ENCODE measurements at regions not wholly inside any gene's neighbourhood (a gene's known extent, or its start where the extent isn't known, plus 50 kb on each side); places are given as distances from the start of the nearest gene placed in this dataset.
"Not testable (repeated sequence)": the region's sequence is repeated elsewhere in the genome, so short reads cannot be mapped to it uniquely, and the experiment has no call there.

DNA sequence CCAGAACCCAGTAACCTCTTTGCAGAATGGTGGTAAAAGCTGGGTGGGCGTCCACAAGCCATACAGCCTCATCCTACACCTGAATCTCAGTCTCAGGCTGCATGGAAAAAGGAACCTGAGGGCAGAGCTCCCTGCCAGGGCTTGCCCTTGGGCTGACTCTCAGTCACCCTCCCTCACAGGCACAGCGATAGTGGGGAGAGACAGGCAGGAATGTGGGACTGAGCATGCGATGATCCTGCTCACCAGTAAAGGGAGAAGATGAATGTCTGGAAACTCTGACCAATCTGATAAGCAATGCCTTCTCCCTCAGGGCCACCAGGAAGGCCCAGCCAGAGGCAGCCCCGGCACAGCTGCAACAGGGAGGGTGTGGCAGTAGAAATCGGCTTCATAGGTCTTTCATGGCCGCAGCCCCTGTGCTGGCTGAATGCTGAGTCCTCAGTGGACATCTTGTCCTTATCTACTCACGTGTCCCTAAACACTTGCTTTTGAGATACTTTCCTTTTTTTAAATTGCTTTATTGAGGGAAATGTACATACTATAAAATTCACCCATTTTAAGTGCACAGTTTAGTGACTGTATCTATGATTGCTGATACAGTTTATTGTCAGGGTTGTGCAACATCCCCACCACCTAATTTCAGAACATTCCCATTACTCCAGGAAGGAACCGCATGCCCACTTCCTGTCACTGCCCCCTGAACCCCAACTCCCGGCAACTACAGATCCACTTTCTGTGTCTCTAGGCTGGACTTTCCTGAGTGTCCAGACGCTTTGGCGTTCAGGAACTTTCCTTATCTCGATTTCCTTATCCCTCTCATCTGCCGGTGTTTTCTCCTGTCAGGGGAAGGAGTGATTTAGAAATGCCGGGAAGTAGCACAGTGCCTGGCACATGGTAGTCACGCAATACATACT lies 258.1 kb downstream of the PCNX1 start:
- no peak for DNase-seq (ENCODE audit: low read depth)

DNA sequence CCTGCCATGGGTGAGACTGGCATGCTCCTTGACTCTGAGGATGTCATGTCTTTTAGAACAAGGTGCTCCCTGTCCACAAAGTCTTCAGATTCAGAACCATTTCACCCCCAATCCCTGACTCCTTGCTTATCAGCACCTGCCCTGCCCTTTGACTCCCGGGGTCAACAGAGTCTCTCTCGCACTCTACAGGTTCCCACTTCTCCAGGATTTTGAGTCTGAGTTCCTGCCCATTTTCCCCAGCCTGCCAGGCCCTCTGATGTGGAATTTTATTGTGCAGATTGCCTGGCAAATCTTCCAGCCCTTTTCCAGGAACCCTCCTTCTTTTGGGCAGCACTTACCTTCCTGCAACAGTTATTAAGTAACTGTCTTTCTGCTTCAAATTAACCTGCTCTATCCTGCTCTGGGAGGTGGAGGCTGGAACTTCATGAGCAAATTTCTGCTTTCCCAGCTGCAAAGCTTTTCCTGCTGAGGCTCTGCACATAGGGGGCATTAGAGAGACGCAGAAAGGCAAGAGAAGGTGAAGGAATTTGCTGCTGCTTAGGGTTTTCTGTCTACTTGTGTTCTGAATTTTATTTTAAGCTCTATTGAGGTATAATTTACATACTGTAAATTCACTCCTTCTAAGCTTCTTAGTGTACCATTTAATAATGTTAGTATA lies 259.1 kb downstream of the PCNX1 start:
- no peak for DNase-seq (ENCODE audit: low read depth)

DNA sequence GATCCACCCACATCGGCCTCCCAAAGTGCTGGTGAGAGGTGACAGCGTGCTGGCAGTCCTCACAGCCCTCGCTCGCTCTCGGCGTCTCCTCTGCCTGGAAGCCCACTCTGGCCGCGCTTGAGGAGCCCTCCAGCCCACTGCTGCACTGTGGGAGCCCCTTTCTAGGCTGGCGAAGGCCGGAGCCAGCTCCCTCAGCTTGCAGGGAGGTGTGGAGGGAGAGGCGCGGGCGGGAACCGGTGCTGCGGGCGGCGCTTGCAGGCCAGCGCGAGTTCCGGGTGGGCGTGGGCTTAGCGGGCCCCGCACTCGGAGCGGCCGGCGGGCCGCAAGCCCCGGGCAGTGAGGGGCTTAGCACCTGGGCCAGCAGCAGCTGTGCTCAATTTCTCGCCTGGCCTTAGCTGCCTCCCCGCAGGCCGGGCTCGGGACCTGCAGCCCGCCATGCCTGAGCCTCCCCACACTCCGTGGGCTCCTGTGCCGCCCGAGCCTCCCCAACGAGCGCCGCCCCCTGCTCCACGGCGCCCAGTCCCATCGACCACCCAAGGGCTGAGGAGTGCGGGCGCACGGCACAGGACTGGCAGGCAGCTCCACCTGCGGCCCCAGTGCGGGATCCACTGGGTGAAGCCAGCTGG lies 260.2 kb downstream of the PCNX1 start:
- not testable (repeated sequence) for DNase-seq (ENCODE audit: low read depth)

DNA sequence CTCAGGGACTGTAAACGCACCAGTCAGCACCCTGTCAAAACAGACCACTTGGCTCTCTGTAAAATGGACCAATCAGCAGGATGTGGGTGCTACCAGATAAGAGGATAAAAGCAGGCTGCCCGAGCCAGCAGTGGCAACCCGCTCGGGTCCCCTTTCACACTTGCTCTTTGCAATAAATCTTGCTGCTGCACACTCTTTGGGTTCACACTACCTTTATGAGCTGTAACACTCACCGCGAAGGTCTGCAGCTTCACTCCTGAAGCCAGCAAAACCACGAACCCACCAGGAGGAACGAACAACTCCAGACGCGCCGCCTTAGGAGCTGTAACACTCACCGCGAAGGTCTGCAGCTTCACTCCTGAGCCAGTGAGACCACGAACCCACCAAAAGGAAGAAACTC lies 260.9 kb downstream of the PCNX1 start:
- DNase-seq (ENCODE audit: low read depth), result not testable (repeated sequence)

DNA sequence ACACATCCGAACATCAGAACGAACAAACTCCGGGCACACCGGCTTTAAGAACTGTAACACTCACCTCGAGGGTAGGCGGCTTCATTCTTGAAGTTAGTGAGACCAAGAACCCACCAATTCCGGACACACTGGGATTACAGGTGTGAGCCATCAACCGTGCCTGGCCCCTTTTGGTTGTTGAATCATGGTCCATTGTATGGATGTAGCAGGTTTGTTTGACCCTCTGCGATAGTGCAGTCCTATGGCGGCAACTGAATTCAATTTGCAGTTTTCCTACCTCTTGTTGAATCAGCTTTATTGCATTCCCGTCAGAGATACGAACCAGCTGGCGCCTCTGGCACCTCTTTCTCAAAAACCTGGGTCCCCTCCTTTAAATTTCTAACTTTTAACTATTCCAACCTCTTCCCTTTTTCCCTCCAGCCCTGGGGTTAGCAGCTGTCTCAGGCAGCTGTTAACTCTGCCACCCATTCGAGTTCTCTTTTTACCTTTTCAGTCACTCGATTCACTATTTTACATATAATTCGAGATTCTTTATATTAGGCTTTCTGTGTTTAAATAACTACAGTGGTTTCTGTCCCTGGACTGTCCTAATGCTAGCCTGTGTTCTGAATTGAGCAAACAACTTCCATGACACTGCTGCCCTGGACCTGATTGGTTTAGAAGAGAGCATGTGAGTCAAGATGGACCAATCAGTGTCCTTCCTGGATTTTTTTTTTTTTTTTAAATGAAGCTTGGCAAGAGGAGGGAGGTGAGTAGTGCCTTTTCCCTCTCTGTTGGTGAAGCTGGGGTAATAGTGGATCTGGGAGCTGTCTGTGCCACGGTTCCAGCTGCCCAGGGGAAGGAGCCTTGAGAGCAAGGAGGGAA lies 261.5 kb downstream of the PCNX1 start:
- no peak for DNase-seq (ENCODE audit: low read depth)

DNA sequence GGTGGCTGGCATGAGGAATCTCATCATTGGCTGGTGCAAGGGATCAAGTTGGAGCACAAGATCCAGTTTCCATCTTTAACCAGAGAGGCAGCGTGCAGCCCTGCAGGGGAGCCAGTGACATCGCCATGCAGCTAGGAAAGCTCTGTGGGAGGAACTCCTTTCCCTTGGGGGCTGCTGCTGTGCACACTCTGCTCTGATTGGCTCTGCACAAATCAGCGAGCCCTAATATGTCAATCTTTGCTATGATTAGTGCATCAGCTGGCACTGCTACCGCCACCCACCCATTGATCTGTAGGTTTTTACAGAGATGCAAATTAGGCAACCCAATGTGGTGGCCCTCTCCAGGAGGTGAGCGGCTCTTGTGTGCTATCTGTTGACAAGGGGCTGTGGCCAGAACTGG lies 262.6 kb downstream of the PCNX1 start:
- no peak for DNase-seq (ENCODE audit: low read depth)

DNA sequence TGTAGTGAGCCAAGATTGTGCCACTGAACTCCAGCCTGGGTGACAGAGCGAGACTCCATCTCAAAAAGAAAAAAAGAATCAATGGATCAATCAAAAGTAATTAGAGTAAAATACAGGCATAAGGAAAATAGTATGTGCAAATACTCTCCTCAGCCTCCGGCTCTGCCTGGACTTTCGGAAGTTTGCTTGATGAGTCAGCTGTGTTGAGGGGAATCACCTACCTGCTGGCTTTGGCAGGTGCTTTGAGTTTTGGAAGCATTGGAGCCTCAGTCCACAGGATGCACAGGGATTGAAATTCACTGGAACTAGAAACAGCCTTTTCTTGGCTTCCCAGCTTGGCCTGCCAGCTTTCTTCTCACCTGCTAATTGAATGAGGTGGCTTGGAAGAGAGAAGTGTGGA lies 268.2 kb downstream of the PCNX1 start:
- DNase-seq (ENCODE audit: low read depth), result no peak

DNA sequence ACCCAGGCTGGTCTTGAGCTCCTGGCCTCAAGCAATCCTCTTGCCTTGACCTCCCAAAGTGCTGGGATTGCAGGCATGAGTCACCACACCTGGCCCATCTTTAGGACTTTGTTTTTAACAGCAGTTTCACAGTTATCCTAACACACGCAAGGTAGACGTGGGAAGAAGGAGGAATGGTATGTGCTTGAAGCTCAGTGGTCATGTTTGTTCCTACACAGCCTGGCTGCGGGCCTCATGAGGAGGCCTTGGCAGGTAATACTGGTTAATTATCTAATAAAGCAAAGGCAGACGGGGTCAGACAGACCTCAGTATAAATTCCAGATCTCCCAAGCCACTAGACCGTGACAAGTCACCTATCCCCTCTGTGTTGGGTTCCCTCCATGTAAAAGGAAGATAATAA lies 271.8 kb downstream of the PCNX1 start:
- no peak for DNase-seq (ENCODE audit: low read depth)

DNA sequence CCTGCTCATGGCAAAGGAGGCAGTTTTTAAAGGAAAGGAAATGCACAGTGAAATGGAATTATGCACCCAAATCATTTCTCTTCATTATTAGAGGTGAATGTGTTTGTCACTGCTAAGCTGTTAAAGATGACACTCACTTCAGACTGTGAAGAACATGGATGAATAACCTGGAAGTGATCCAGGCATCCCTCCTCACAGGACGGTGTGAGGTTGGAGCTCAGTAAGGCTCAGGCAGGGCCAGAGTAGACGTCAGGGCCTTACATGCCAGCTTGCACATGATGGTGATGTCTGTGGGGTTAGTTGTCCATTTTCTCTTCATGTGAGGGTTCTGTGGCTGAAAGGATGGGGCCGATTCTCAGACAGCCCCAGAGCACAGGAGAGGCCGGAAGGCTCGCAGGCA lies 273.1 kb downstream of the PCNX1 start:
- no peak for DNase-seq (ENCODE audit: low read depth)

DNA sequence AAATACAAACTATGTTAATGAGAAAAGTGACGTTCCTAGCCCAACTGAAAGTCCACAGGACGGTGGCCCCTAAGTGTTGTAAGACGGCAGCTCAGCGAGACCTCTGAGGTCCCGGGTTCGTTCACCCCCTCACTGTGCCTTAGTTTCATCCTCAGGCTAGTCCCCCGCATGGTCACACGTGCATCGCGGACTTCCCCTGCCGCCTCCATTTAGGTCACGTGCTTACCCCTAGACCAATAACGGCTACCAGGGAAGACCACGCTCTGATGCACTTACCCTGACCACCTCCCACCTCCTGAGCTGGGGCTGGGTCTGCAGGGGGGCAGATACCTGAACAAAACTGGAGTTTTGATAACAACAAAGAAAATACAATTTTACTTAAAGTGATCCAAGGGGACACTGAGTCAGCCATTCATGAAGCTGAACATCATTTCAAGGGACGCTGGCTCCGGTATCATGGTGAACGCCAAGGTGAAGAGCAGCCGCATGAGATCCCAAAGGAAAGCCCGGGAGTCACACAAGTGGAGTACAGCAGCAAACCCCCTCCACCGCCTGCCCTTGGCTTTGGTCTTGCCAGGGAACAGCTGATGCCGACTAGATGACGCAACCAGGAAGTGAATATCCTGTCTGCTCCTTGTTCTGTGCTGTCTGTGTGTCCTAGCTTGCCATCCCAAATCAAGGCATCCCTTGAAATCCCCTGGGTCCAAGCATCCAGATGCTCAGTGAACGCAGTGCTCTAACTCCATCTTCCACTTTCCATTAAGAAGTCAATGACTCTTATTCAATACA lies 274.1 kb downstream of the PCNX1 start:
- DNase-seq (ENCODE audit: low read depth), result no peak

DNA sequence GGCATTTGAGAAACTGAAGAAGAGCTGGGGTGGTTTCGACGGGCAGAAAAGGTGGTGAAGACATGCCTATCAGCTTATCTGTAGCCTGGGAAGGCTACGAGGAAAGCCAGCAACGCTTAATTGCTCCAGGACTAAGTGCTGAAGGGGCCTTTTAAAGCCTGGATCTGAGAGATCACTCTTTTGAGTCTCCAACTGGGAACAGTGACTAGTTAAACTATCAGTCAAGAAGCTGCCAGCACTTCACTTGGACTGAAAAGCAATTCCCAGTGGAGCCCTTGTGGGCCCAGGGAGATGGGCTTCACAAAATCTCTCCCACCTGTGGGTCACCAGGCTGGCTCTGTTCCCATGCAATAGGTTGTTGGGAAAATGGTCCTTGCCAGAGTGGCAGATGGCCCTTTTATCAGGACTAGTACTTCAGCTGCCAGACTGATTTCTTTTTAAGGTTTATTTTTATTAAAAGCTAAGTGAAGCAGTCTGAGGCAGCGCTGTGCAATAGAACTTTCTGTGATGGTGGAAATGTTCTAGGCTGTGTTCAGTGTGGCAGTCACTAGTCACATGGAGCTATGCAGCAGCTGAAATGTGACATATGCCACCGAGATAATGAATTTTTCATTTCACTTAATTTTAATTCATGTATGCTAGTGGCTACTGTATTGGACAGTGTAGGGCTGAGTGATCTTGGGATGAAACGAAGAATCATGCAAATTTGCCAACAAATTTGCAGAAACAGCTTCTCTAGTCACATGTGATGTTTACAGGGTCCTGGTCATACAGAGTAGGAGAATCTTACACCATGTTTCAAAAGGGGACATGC lies 276.8 kb downstream of the PCNX1 start:
- DNase-seq (ENCODE audit: low read depth), result no peak

DNA sequence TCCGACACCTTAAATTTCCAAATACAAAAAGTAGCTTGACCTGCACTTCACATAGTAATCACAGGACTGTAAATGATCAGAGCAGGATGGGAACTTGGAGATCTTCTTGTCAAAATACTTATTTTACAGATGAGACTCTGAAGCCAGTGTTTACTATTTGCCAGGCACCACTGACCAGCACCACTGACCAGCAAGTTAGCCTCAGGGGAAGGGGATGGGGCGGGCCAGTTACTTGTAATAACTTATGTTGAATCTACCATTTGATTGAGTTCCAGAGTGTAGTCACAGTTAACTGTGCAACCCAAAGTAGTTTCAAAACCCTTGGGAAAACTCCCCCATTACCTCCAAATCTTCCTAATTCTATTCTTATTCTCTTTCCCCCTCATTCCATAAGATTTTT lies 278.4 kb downstream of the PCNX1 start:
- DNase-seq (ENCODE audit: low read depth), result no peak

DNA sequence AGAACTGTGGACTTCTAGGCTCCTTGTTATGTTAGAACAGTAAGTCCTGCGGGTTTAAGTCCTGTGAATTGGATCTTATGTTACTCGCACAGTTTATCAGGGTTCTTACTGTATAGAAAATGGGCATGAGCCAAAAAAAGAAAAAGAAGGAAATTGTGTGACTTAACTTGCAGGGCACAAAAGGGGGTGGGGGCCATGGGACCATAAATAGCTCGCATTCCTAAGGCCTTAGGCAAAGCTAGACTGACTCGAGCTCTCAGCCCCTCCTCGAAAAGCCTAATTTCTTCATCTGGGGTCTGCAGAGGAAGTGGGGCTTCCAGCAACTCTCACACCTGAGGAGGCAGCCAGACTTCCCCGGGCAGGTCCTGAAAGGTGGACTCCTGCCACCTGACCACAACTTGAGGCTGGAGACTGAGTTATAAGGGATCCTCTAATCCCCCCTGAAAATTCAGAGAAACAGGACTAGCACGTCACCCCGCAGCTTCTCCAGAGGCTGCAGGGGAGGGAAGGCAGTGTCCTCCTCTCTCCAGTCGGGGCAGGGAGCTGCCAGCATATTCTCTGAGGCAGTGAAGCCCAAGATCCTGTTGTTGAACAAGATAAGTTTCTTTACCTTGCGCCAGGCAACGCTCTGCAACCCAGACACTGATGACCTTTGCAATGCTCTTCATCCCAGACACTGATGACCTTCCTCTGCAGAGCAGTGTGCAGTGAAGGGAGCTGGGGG lies 280.5 kb downstream of the PCNX1 start:
- no peak for DNase-seq (ENCODE audit: low read depth)

DNA sequence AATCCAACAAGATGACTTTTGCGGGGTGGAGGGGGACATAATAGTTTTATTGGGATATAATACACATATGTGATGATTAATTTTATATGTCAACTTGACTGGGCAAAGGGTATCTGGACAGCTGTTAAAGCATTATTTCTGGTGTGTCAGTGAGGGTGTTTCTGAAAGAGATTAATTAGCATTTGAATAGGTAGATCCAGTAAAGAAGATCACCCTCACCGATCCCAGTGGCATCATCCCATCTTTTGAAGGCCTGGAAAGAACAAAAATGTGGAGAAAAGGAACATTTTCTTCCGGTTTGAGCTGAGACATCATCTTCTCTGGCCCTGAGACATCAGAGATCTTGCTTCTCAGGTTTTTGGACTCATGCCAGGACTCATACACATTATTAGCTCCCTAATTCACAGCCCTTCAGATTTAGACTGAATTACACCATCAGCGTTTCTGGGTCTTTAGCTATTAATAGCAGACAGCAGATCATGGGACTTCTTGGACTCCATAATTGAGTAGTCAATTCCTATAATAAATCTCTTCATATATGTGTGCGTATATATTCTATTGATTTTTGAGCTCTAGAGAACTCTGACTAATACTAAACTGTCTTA lies 283.6 kb downstream of the PCNX1 start:
- DNase-seq (ENCODE audit: low read depth), result no peak

DNA sequence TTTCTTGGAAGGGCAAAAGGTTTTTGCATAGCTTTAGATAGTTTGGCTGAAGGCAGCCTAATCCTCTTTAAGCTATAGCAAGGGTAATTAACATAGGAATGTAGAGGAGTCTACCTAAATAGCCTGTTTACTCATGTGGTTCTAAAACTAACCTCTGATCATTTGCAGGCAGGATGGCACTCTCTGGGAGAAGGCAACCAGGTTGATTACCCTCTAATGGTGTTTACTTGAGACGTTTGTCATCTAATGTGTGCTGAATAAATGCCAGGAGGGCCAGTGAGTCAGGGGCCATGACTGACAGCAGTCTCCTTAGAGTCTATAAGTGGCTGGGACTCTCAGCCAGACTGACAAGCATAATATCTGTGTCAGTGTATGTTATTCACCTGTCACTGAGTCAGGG lies 286.4 kb downstream of the PCNX1 start:
- DNase-seq (ENCODE audit: low read depth), result no peak

DNA sequence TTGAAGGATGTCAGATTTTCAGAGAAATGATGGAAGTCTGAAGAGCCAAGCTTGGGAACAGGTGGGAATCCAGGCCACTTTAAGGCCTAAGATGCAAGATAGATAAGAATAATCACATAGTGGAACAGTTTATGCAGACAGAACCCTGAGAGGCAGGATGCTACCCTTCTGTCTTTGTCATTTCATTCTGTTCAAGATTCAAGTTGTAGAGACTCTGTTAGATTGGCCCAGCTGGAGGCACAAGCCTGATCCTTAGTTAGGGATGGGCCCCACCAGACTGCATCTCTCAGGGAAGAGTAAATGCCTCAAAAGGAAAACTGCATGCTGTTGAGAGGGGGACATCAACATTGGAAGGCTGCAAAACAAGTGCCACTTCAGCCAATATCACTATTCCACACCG lies 287.0 kb downstream of the PCNX1 start:
- no peak for DNase-seq (ENCODE audit: low read depth)

DNA sequence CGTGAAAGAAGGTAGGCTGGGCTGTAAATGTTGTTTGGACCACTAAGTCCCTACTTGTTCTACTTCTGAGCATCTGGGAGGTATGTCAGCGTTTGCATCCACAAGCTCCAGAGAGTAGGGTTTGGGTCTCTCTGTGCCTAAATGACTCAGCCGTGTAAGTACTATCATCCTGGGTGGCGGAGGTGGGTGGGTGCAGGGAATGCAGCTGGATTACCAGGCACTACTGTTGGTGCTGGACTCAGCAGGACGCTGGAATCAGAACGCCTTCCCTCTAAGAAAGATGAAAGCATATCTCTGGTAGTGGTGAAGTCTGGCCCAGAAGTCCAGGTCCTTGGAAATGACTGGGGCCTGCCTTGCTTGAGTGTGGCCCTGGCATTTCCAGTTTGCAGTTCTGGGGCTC lies 289.7 kb downstream of the PCNX1 start:
- DNase-seq (ENCODE audit: low read depth), result no peak

DNA sequence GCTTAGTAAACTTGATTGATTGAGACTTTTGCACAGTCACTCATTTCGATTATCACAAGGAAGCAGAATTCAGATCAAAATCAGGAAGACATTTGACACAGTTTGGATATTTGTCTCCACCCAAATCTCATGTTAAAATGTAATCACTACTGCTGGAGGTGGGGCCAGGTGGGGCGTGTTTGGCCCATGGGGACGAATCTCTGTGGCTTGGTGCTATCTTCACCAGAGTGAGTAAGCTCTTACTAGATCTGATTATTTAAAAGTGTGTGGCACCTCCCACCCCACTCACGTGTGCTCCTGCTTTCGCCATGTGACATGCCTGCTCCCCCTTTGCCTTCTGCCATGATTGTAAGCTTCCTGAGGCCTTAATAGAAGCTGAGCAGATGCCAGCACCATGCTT lies 291.4 kb downstream of the PCNX1 start:
- DNase-seq (ENCODE audit: low read depth), result no peak

DNA sequence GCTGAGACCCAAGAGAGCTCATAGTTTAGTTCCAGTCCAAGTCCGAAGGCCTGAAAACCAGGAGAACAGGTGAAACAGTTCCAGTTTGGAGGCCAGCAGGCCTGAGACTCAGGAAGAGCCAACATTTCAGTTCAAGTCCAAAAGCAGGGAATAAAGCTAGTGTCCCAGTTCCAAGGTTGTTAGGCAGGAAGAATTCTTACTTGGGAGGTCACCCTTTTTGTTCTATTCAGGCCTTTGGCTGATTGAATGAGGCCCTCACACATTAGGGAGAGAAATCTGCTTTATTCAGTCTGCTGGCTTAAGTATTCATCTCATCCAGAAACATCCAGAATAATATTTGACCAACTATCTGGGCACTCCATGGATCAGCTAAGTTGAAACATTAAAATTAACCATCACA lies 294.6 kb downstream of the PCNX1 start:
- no peak for DNase-seq (ENCODE audit: low read depth)

All from activated T-cell treated with anti-CD3 and anti-CD28 coated beads for 1 hour (primary cell).